ENCODE measurements at regions not wholly inside any gene's neighbourhood (a gene's known extent, or its start where the extent isn't known, plus 50 kb on each side); places are given as distances from the start of the nearest gene placed in this dataset.

- ChIA-PET POLR2A (interaction anchor here (0.9 kb wide), 1 partner anchor 289 kb away, joined by 3 read pairs; the partner anchor contains the start of gene PCBD2), CTCF (interaction anchor here (1.1 kb wide), 1 partner anchor 159 kb away, joined by 3 read pairs; no protein-coding TSS in a partner anchor)
- DNase-seq (ENCODE audit: extremely low spot score): no peak
- TF ChIP-seq ARNT (IDR thresholded peaks at IDR 0.05) (no peak), FOXA1 (IDR thresholded peaks at IDR 0.05) (no peak), NFRKB (IDR thresholded peaks at IDR 0.05) (no peak), BHLHE40 (IDR thresholded peaks at IDR 0.05; ENCODE audit: borderline replicate concordance) (no peak), L3MBTL2 (conservative IDR thresholded peaks at IDR 0.05) (no peak), PKNOX1 (IDR thresholded peaks at IDR 0.05) (no peak), CTBP1 (IDR thresholded peaks at IDR 0.05; ENCODE audit: borderline replicate concordance) (no peak), TARDBP (IDR thresholded peaks at IDR 0.05) (no peak), FOXK2 (IDR thresholded peaks at IDR 0.05) (no peak), SP1 (IDR thresholded peaks at IDR 0.05) (no peak), ZNF384 (IDR thresholded peaks at IDR 0.05) (no peak), ELF4 (IDR thresholded peaks at IDR 0.05) (no peak)
Observed at GRCh38 chr5:135194126-135194488, 160.1 kb upstream of the PITX1 start.

- TF ChIP-seq FOXM1 (IDR thresholded peaks at IDR 0.05; ENCODE audit: borderline replicate concordance): no peak
- TF ChIP-seq FOXK2 (IDR thresholded peaks at IDR 0.05): no peak
- no peak for TF ChIP-seq ARNT (IDR thresholded peaks at IDR 0.05)
- TF ChIP-seq SUZ12 (IDR thresholded peaks at IDR 0.05): no peak
- TF ChIP-seq ELF4 (IDR thresholded peaks at IDR 0.05): no peak
- TF ChIP-seq SP1 (IDR thresholded peaks at IDR 0.05): no peak
- no peak for TF ChIP-seq FOXA1 (IDR thresholded peaks at IDR 0.05)
- TF ChIP-seq CTBP1 (IDR thresholded peaks at IDR 0.05; ENCODE audit: borderline replicate concordance): no peak
- ChIA-PET POLR2A (interaction anchor here (0.8 to 0.9 kb wide), 2 partner anchors 288 to 289 kb away, joined by 3 read pairs; partner anchors contain the start of gene PCBD2), CTCF (interaction anchor here (1.1 kb wide), 1 partner anchor 158 kb away, joined by 3 read pairs; no protein-coding TSS in a partner anchor)
- DNase-seq (ENCODE audit: extremely low spot score): no peak
Observed at GRCh38 chr5:135193213-135194125, 159.4 kb upstream of the PITX1 start.

- CTCF ChIA-PET: interaction anchor here (0.8 to 2.5 kb wide), 3 partner anchors 20 to 275 kb away, joined by 4 to 12 read pairs (median 4); no protein-coding TSS in a partner anchor
- TF ChIP-seq ARNT (IDR thresholded peaks at IDR 0.05): no peak
- no peak for TF ChIP-seq FOXM1 (IDR thresholded peaks at IDR 0.05; ENCODE audit: borderline replicate concordance)
- no peak for TF ChIP-seq L3MBTL2 (conservative IDR thresholded peaks at IDR 0.05)
- TF ChIP-seq LEF1 (IDR thresholded peaks at IDR 0.05; ENCODE audit: borderline replicate concordance): no peak
- no peak for TF ChIP-seq BHLHE40 (IDR thresholded peaks at IDR 0.05; ENCODE audit: borderline replicate concordance)
- no peak for TF ChIP-seq CTBP1 (IDR thresholded peaks at IDR 0.05; ENCODE audit: borderline replicate concordance)
- TF ChIP-seq SP1 (IDR thresholded peaks at IDR 0.05): no peak
- TF ChIP-seq FOXA1 (IDR thresholded peaks at IDR 0.05): no peak
- TF ChIP-seq FOXK2 (IDR thresholded peaks at IDR 0.05): no peak
- no peak for TF ChIP-seq HDGF (IDR thresholded peaks at IDR 0.05; ENCODE audit: borderline replicate concordance)
- no peak for TF ChIP-seq SUZ12 (IDR thresholded peaks at IDR 0.05)
- no peak for TF ChIP-seq TARDBP (IDR thresholded peaks at IDR 0.05)
- no peak for TF ChIP-seq ELF4 (IDR thresholded peaks at IDR 0.05)
- TF ChIP-seq ZNF384 (IDR thresholded peaks at IDR 0.05): no peak
- no peak for TF ChIP-seq NFRKB (IDR thresholded peaks at IDR 0.05)
- TF ChIP-seq PKNOX1 (IDR thresholded peaks at IDR 0.05): no peak
- no peak for DNase-seq (ENCODE audit: extremely low spot score)
- POLR2A ChIA-PET: no interaction called here
Observed at GRCh38 chr5:135192351-135192750, 158.3 kb upstream of the PITX1 start.

GRCh38 chr5:135191084-135191826 lies 157.2 kb upstream of the PITX1 start:
- peak; percentile 85 for DNase-seq (ENCODE audit: extremely low spot score)
- TF ChIP-seq PKNOX1 (IDR thresholded peaks at IDR 0.05) (no peak), FOXK2 (IDR thresholded peaks at IDR 0.05) (no peak), SUZ12 (IDR thresholded peaks at IDR 0.05) (no peak), ZNF384 (IDR thresholded peaks at IDR 0.05) (no peak), BHLHE40 (IDR thresholded peaks at IDR 0.05; ENCODE audit: borderline replicate concordance) (no peak), CTBP1 (IDR thresholded peaks at IDR 0.05; ENCODE audit: borderline replicate concordance) (no peak), L3MBTL2 (conservative IDR thresholded peaks at IDR 0.05) (peak; percentile 44; the same call in 1 of the 2 replicates)
- ChIA-PET CTCF (interaction anchor here (0.6 to 2.5 kb wide), 10 partner anchors 12 to 286 kb away, joined by 3 to 12 read pairs (median 4); partner anchors contain the start of gene PCBD2), POLR2A (interaction anchor here (0.8 to 2.1 kb wide), 4 partner anchors 156 to 287 kb away, joined by 3 to 7 read pairs (median 4); partner anchors contain the start of gene PCBD2)

- ChIA-PET CTCF (interaction anchor here (0.7 to 2.5 kb wide), 8 partner anchors 11 to 285 kb away, joined by 3 to 12 read pairs (median 4); partner anchors contain the start of gene PCBD2), POLR2A (interaction anchor here (0.6 to 2.1 kb wide), 6 partner anchors 36 to 286 kb away, joined by 3 to 7 read pairs (median 4); partner anchors contain the start of gene PCBD2)
- DNase-seq (ENCODE audit: extremely low spot score): peak; percentile 43
- TF ChIP-seq PKNOX1 (IDR thresholded peaks at IDR 0.05) (peak; percentile 28; the same call in 1 of the 2 replicates), L3MBTL2 (conservative IDR thresholded peaks at IDR 0.05) (no peak)
Observed at GRCh38 chr5:135190416-135191083, 156.5 kb upstream of the PITX1 start.

Measured in HEK293T (cell line).